AG10803 (cell line): ENCODE measurements at regions not wholly inside any gene's neighbourhood (a gene's known extent, or its start where the extent isn't known, plus 50 kb on each side); places are given as distances from the start of the nearest gene placed in this dataset.
A peak's percentile ranks its signal among the peaks of the same experiment; 100 is the strongest.
"Not testable (repeated sequence)": the region's sequence is repeated elsewhere in the genome, so short reads cannot be mapped to it uniquely, and the experiment has no call there.

ENCODE experiments used
- DNase-seq: peaks from one replicate; pipeline ENCODE4 v3.0.0; 2010; ENCODE audit warnings: low read depth
- H3K4me3 ChIP-seq: 2 replicates; pipeline ENCODE4 v1.5.1; 2011; ENCODE audit warnings: mild to moderate bottlenecking, low read length, control low read depth
- CTCF ChIP-seq: conservative IDR thresholded peaks from 2 replicates; pipeline ENCODE4 v1.5.1; 2011; ENCODE audit warnings: mild to moderate bottlenecking, low read length, control low read depth, inconsistent platforms

GRCh38 chr3:117036259-117036799, 326.8 kb downstream of the TUSC7 start:
- peak; percentile 36 for DNase-seq
- TF ChIP-seq CTCF, result no peak

GRCh38 chr3:117045143-117045542, 335.6 kb downstream of the TUSC7 start:
- H3K4me3 ChIP-seq, result no peak overlapping the region
- no peak for DNase-seq
- no peak for TF ChIP-seq CTCF

More at GRCh38 chr3:117036259-117036799, 326.8 kb downstream of the TUSC7 start:
- no peak overlapping the region for H3K4me3 ChIP-seq

DNA sequence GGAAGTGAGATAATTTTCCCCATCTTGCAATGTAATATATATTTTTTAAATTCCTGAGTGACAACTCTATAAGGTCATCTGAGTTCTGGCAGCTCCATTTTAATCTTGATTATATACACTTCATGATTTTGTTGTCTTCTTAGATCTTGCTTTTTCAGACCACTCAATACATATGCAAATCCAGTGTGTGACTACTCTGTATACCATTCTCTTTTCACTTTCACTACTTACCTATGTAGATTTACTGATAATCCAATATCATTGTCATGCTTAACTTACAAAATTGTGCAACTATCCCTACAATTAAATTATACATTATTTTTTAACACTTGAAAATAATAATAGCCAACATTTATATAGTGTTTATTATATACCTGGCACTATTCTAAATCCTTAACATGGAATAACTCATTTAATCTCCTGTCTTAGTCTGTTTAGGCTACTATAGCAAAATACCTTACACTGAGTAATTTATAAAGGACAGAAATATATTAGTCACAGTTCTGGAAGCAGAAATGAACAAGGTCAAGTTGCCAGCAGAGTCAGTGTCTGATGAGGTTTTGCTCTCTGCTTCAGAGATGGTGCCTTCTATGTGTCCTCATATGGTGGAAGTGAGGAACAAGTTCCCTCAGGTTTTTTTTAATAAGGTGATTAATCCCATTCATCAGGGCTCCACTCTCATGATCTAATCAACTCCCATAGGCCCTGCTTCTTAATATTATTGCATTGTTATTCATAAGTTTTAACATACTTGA, 338.5 kb downstream of the TUSC7 start:
- no peak for TF ChIP-seq CTCF
- no peak overlapping the region for H3K4me3 ChIP-seq
- DNase-seq, result no peak

GRCh38 chr3:117052395-117052794, 342.8 kb downstream of the TUSC7 start:
- no peak for TF ChIP-seq CTCF
- no peak overlapping the region for H3K4me3 ChIP-seq
- DNase-seq, result peak; percentile 65

DNA sequence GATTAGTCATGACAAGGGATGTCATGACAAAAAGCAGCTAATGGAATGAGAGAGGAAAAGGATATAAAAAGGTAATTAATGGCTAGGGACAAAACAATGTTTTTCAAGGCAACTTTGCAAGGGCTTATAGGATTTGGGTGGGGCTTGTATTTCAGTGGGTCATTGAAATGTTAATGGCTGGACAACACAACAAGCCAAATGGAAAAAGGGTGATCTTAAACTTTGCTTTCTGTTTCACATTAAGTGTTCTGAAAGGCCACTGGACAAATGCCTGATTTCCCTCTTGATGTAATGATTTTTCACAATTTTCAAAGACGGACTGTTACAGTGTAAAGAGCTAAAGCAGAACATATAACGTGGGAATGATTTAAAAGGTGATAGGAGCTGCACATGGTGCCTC, 345.0 kb downstream of the TUSC7 start:
- no peak for TF ChIP-seq CTCF
- DNase-seq, result no peak
- no peak overlapping the region for H3K4me3 ChIP-seq

GRCh38 chr3:117056946-117057345, 347.4 kb downstream of the TUSC7 start:
- H3K4me3 ChIP-seq, DNase-seq: not testable (repeated sequence)

DNA sequence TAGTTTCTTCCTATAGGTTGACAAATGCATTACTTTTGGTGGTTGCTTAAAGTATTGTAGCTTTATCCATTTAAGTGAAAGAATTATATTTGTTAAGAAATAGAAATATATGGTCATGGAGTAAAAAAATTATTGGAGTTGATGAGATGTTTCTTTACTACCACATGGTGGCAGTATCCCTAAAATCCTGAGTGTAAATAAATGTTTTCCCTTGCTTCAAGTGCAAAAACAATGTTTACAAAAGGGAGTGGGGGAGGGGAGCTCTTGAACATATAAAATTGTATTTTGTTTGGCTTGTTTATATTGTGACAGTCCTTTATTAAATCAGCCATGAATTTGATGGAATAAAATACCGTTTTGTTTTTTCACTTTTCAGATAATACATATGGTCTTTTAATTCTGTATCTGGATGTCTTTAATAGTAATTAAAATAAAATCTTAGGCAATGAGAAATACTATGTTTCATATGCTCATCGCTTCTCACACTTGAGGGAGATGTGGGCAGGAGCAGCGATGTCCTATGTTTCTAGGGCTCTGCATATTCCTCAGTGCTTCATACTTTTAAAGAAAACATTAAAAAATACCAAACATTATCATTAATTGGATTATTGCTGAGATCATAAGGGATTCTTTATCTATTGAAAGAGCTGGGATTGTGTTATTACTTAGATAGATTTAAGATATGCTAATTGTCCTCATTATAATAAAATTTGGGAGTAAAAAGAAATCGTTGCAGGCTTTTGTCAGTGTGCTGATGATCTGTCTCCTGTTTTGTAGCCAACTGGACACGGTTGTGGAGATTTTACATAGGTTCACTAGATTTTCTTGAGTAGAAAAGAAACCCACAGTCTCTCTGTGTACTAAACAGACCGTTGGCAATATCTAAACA, 349.7 kb downstream of the TUSC7 start:
- peak; percentile 44 for DNase-seq
- peak; percentile 61 for TF ChIP-seq CTCF
- H3K4me3 ChIP-seq, result no peak overlapping the region
